Osteocyte (in vitro differentiated cells): ENCODE measurements at regions not wholly inside any gene's neighbourhood (a gene's known extent, or its start where the extent isn't known, plus 50 kb on each side); places are given as distances from the start of the nearest gene placed in this dataset.
A peak's percentile ranks its signal among the peaks of the same experiment; 100 is the strongest.

Source experiments
- DNase-seq: peaks from one replicate; pipeline ENCODE4 v3.0.0; 2021; ENCODE audit warnings: mixed read lengths; ENCODE audit not compliant: unreplicated experiment; ENCODE audit errors: extremely low spot score
- H3K27ac Mint-ChIP-seq: one replicate; pipeline ENCODE4 v1.8.0; 2021; ENCODE audit warnings: mild to moderate bottlenecking, mixed read lengths; ENCODE audit not compliant: unreplicated experiment
- H3K27me3 Mint-ChIP-seq: one replicate; pipeline ENCODE4 v1.8.0; 2021; ENCODE audit warnings: mixed read lengths; ENCODE audit not compliant: unreplicated experiment
- H3K36me3 Mint-ChIP-seq: one replicate; pipeline ENCODE4 v1.8.0; 2021; ENCODE audit warnings: mixed read lengths; ENCODE audit not compliant: unreplicated experiment
- H3K4me1 Mint-ChIP-seq: one replicate; pipeline ENCODE4 v1.8.0; 2021; ENCODE audit warnings: mixed read lengths; ENCODE audit not compliant: unreplicated experiment
- H3K4me3 Mint-ChIP-seq: one replicate; pipeline ENCODE4 v1.8.0; 2021; ENCODE audit warnings: mild to moderate bottlenecking, moderate library complexity, mixed read lengths; ENCODE audit not compliant: unreplicated experiment
- H3K9me3 Mint-ChIP-seq: one replicate; pipeline ENCODE4 v1.8.0; 2021; ENCODE audit warnings: mixed read lengths; ENCODE audit not compliant: unreplicated experiment
- CTCF ChIP-seq: fragments of 200-600 bp; sonication (generic); IDR thresholded peaks from 2 replicates; pipeline ENCODE4 v1.5.0; 2021; ENCODE audit warnings: antibody characterized with exemption, mild to moderate bottlenecking, moderate library complexity

GRCh38 chr13:110965755-110966134, 50.9 kb upstream of the ANKRD10 start:
- H3K27me3 Mint-ChIP-seq, result no peaks in the 10 kb centered on the region

GRCh38 chr13:110965038-110965754, 50.3 kb upstream of the ANKRD10 start:
- peaks cover 24% of the 10 kb centered on the region for H3K9me3 Mint-ChIP-seq
- no peak for DNase-seq
- H3K27ac Mint-ChIP-seq, result peak overlapping the region; percentile 55
- H3K4me1 Mint-ChIP-seq, result peaks cover 23% of the 10 kb centered on the region
- no peak for TF ChIP-seq CTCF
- no peaks in the 10 kb centered on the region for H3K36me3 Mint-ChIP-seq
- H3K27me3 Mint-ChIP-seq, result no peaks in the 10 kb centered on the region
- no peak overlapping the region for H3K4me3 Mint-ChIP-seq

More at GRCh38 chr13:110965755-110966134, 50.9 kb upstream of the ANKRD10 start:
- Mint-ChIP-seq H3K4me3 (no peak overlapping the region), H3K27ac (peak overlapping the region; percentile 94), H3K4me1 (peaks cover 23% of the 10 kb centered on the region), H3K36me3 (no peaks in the 10 kb centered on the region), H3K9me3 (peaks cover 24% of the 10 kb centered on the region)
- no peak for DNase-seq
- TF ChIP-seq CTCF, result no peak
